GM18867 (cell line): ENCODE measurements at regions not wholly inside any gene's neighbourhood (a gene's known extent, or its start where the extent isn't known, plus 50 kb on each side); places are given as distances from the start of the nearest gene placed in this dataset.
"Not testable (repeated sequence)": the region's sequence is repeated elsewhere in the genome, so short reads cannot be mapped to it uniquely, and the experiment has no call there.

Source experiments
- ATAC-seq: cut with Tn5 transposase; IDR thresholded peaks from one replicate; pipeline ENCODE4 v1.9.1; 2021; ENCODE audit warnings: mild to moderate bottlenecking, moderate library complexity; ENCODE audit not compliant: unreplicated experiment

DNA sequence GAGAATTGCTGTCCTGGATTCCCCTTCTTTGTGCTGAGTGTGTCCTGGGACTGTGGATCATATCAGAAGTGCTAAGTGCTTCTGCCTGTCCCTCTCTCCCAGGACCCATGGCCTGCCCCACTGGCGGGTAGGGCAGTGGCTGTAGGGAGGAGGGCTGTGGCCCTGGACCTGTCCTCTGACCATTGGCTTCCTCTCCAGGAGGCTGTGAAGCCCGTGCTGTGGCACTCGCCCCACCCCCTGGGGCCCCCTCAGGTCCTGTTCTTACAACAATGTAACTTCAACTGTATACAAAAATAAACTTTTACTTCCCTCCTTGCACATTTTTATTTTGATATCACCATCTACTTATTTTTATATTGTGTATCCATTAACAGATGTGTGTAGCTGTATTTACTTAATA lies 743.8 kb upstream of the CDH8 start:
- not testable (repeated sequence) for ATAC-seq

DNA sequence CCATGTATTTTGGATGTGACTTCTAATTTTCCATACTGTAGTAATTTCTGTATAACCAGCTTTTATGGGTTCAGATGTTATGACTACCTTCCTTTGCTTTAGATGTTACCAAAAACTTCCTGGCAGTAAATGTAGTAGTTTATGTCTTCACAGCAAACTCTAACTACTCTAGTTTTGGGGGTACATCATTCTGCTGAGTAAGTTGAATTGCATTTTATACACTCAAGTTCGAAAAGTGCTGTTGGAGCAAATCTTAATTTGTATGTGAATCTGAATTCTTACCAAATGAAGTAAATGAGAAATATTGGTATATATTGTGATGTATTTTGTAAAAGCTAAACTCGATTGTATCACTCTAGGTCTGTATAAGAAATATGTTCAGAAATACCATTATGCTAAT lies 728.3 kb upstream of the CDH8 start:
- no peak for ATAC-seq

DNA sequence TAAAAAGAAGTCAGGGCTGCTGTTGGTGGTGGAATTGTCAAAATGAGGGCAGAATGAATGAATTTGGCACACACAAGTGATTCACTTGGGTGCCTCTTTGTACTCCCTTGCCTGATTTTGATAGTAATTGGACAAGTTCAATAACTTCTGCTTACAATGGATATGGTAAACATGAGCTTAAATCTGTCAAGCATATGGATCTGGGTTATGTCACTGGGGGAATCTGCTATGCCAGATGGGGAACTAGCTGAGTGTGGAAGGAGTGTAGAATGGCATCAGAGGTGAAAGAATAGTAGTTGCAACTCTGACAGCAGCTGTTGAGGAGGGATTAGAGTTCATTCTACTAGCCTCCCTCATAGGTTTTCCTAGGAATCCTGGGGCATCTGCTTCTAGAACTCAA lies 724.2 kb upstream of the CDH8 start:
- ATAC-seq = no peak

DNA sequence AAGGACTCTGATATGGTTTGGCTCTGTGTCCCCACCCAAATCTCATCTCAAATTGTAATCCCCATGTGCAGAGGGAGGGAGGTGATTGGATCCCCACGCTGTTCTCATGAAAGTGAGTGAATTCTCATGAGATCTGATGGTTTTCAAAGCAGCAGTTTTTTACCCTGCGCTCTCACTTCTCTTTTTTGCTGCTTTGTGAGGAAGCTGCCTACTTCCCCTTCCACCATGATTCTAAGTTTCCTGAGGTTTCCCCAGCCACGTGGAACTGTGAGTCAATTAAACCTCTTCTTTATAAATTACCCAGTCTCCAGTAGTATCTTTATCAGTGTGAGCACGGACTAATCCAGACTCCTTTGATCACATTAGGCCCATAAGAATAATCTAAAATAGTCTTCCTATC lies 719.7 kb upstream of the CDH8 start:
- ATAC-seq = no peak

DNA sequence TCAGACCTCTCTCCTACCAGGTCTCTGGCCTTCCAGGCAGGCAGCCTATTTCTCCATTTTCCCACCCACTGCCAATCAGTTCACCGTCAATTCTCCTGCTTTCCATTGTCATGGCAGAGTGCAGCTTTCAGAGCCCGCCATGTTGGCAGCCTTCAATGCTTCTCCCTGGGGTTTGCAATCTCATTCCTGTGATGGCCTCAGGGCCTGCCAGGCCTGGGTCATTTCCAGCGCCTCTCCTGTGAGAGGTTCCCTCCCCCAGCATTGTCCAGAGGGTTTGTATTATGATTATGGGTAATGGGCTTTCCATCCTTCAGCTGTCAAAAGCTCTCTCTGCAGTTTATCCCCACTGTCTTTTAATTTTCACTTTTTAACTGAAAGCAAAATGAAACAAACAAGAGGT lies 716.6 kb upstream of the CDH8 start:
- ATAC-seq = no peak

DNA sequence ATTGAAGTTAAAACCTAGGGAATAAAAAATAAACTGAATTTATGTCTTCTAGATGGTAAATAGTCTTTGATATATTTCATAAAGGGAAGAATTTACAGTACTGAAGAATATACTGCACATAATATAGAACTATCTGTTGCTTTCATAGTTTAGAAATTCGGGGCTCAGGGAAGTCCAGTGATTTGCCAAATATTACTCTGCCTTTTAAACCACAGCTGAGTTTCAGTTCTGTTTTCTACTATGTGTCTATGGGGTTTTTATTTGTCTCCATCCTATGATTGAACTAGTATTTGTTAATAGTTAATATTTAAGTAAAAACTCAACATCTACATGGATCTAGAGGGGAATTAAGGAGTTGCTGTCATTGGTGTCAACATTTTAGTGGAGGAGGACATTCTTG lies 715.0 kb upstream of the CDH8 start:
- peak; percentile 58 for ATAC-seq

DNA sequence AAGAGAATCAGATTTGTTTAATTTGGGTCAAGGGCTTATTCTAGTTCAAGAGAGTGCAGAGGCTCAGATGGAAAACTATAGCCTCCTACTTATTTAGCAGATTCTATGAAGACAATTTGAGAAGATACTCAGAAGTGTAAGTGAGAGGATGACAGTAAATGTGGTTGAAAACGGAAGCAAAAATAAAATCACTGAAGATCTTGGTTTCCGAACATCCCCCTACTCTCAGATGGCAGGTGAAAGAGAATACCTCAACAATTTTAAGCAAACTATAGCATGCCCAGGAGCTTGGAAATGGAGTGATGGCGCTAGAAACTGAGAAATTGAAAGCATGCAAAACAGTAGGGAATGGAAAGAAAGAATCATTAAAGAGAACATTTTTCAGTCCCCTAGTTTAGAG lies 705.5 kb upstream of the CDH8 start:
- no peak for ATAC-seq

DNA sequence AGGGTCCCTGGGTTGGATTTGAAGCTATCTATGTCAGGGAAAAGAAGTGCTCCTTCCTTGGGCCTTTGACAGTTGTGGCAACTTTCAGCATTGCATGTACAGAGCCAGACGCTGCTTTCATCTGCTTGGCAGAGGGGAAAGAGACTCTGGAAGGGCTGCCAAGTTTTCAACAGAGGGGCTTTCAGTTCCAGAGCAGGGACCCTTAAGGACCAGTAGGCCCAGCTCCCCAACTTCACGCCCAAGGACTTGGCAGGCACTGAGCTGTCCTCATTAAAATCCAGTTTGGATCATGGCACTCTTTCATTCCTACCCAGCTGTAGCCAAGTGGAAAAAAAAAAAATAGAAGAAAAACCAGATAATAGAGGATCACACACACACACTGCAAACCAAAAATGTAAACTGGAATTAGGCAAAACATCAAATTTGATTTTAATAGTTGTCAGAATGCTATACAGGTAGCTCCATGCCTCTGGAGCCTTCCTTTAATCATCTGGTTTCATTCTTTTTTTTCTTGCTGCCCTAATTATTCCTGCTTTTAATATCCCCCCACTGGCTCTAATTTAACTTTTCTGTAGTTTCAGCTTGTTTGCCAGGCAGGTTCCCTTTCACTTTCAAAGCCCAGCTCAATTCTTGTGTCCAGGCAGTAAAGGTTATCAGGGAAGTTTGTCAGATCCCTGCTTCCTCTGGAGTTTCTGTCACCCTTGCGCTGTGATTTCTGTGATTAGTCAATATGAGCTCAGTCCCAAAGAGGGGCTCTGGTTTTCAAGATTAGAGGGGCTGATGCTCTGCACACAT lies 702.6 kb upstream of the CDH8 start:
- ATAC-seq = no peak

DNA sequence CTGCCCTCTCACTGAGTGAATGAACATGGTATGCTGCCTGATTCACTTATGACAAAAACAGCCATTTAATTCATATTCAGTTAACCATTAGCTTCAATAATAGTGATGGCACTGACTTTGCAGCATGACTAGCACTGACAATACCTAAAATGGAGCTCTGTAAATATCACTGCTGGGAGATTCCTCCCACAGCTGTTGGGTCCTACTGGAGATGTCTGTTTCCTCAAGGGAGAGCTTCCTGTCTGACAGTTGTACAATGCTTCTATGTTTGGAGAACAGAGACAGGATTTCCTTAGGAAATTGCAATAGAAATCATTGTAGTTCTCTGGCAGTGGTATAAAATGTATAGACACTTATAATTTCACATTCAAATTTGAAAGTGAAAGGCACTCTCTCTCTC lies 695.9 kb upstream of the CDH8 start:
- ATAC-seq = no peak

DNA sequence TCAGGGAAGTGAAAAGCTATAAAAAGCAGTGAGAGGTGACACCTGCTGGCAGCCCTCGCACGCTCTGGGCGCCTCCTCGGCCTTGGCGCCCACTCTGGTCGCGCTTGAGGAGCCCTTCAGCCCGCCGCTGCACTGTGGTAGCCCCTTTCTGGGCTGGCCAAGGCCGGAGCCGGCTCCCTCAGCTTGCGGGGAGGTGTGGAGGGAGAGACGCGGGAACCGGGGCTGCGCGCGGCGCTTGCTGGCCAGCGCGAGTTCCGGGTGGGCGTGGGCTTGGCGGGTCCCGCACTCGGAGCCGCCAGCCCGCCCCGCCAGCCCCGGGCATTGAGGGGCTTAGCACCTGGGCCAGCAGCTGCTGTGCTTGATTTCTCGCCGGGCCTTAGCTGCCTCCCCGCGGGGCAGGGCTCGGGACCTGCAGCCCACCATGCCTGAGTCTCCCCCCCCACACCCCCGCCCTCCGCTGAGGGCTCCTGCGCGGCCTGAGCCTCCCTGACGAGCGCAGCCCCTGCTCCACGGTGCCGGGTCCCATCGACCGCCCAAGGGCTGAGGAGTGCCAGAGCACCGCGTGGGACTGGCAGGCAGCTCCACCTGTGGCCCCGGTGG lies 688.5 kb upstream of the CDH8 start:
- not testable (repeated sequence) for ATAC-seq

DNA sequence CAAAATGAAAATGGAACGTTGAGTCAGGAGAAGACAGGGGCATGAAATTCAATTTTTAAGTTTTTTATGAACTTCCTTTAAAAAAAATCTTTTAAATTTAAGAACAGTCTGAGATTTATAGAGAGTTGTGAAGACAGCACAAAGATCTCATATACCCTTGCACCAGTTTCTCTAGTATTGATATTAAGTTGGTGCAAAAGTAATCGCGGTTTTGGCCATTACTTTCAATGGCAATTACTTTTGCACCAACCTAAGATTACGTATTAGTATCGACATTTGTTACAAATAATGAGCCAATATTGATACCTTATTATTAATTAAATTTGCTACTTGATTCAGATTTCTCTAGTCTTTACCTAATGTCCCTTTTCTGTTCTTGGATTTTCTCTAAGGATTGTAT lies 684.4 kb upstream of the CDH8 start:
- no peak for ATAC-seq

DNA sequence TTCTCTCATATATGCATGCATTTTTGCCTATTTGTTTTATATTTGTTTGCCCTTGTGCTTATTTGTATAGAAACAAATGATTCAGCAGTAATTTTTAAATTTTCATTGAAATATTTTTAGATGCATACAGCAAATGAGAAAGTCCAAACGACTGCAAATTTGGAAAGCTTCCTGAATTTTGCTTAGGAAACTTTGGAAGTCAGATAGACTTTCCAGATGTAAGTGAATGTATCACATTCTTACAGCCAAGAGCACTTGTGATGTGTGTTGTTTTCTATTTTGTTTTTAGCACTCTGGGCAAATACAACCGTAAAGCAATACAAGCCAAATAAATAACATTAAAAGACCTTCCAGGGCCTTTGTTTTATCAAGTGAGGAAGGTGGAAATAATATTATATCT lies 680.8 kb upstream of the CDH8 start:
- no peak for ATAC-seq

DNA sequence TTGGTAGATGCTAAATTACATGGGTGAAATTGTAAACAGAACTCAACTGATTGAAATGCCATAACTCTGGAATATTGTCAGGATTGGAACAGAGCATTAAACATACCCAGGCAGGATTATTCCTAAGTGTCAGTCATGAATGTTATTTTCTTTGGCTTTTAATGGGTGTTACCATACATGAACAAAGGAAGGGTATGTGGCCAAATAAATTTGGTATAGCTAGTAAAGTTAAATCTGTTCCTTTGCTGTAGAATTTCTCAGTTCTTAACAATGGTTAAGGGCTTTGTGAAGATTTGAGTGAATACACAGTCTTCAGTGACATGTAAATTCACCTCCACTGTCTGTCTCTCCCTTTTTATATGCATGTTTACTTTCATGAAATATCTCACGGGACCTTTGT lies 679.5 kb upstream of the CDH8 start:
- ATAC-seq = no peak

DNA sequence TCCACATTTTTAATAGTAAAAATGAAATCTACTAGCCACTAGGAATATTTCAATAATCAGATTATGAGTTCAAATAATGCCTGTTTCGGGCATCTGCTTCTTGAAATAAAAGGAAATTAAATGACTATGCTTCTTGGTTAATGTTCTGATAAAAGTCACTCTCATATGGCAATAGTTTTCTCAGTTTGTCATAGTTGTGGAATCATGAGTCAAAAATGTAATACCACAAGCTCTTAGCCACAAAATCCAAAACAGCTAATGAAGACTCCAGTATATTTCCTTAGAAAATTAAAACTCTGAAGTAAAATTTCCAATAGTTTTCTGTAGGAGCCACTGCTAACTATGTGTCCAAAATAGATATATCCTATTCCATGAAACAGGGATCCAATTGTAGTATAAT lies 676.3 kb upstream of the CDH8 start:
- ATAC-seq = no peak

DNA sequence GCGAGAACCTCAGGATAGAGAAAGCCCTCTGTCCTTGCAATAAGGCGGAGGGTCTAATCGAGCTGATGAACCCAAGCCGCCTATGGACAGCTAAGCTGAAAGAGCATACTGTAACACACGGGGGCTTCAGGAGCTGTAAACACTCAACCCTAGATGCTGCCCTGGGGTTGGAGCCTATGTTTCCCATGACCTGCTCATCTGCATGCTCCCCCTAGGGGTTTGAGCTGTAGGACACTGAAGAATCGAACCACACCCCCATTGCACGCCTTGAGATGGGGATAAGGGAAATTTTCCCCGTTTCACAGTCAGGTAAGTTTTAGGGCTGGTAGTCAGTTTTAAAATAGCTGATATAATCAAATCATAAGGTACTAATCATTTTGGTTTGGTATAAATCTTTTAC lies 675.6 kb upstream of the CDH8 start:
- ATAC-seq = no peak

DNA sequence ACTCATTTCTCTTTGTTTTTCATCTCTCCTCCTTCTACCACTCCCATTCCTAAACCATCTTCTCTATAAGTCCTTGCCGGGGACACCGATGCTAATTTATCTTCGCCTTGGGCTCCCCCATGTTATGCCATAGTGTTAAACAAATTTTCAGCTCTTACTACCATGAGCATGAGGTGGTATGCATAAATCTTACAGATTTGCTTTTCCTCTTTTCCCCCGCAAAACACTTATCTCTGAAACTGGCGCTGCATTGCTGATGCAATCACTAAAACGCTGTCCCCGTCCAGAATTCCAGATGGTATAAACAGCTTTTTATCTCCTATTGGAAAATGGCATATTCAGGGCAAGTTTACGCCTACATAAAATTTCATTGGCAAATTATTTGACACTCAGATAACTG lies 673.6 kb upstream of the CDH8 start:
- ATAC-seq = no peak

DNA sequence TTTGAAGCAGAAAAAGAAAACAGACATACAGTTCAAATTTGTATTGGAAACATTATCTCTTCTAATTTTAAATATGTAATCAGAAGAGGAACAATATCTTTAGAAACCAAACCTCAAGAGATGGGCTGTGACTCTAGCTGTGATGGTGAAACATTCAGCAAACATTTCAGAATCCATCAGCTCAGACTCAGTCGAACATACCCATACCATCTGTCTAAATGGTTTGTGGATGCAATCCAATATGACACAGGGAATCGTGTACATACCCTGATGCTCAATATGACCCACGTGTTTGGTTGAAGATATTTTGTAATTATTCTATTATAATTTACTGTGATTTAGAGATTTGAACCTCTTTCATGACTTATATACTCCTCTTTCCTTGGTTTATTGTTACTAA lies 665.2 kb upstream of the CDH8 start:
- ATAC-seq = no peak

DNA sequence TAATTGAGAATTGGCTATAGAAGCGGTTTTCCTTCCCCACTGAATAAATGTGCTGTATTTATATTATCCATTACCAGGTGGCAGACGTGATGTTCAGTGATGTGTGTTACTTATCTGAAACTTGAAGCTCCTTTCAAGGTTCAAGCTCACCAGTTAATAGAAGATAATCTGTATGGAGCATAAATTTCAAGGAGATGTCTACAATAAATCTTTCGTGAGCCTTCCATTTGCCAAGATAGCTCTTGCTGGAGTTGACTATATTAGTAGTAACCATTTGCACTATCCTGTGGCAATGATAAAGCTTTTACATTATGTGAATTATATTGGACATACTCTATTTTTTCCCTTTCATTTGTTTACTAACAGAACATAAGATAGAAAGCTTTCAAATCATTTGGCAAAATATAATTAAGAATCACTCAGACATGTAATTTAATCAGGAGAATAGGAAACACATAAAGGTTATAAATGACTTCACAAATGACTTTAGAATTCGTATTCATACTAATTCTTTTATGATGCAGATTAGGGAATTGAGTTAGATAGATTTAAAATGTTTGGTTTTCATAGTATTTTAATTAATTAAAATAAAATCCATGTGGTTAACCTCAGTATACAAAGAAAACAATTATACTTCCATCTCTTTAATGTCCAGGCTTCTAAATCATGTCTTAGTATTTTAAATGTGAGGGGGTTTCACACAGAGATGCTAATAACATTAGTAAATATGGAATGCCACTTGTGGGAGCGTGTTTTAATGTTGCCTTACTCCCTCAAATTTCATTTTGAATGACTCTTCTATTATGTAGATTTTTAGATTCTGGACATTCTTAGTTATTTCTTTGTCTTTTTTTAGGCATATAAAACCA lies 664.4 kb upstream of the CDH8 start:
- ATAC-seq = no peak

DNA sequence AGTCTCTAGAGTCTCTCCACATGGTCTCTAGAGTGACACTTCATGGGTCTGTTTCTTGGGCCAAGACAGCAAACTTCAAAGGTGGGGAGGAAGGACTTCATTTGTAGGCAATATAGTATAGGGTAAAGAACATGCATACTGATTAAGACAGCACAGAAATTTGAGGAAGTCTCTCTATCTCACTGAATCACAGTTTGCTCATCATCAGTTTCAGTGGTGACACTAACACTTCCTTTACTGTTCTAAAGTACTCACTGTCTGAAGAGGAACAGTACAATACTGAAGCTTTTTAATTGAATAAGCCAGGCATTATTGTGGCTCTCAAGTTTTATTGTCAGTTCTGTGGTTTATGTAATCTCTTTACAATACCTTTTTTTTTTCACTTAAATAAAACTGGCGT lies 656.4 kb upstream of the CDH8 start:
- ATAC-seq = peak; percentile 98

DNA sequence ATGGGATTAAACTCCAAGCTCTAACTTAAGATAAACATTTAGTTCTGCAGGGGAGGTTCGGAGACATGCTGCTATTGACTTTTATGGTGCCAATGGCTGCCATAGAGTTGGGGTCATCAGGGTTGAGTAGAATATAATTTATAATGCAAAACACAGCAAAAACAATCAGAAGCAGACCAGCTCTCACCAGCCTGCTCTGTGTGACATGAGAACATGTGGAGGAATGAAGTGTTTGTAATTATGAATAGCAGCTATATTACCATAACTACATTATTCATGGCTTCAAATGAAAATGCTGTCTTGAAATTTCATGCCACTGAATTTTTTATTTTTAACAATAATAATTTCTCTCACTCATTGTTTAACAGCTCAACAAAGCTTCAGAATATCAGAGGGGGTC lies 645.6 kb upstream of the CDH8 start:
- ATAC-seq = no peak

DNA sequence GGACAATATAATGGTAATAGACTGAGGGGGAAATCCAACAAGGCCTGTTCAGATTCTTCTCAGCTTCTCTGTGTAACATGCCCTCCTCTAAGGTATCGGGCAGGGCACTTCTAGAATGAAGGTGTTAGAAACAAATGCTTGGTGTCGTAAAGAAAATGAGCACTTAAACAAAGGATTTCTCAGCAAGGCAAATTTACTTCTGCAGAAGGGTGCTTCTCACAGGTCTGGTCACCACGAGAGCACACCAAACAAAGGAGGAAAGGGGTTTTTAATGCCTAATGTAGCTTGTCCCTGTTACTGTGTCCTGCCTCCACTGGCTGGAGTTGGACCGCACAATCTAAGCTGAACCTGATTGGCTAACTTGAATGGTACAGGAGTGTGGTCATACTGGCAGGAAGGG lies 642.6 kb upstream of the CDH8 start:
- ATAC-seq = no peak

DNA sequence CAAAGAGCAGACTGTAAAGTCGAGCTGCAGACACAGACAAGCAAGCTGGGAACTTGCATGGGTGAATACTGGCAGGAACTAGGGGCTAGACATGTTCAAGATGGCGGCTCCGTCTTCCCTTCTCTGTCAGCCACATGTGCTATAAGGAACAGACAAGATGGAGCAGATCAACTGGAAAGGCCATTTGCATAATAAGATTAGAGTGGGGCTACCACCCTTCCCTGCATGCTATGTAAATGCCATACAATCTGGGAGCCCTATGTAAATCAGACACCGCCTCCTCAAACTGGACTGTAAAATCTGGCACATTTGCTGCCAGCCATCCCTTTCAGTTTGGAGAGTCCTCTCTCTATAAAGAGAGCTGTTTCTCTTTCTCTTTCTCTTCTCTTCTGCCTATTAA lies 640.1 kb upstream of the CDH8 start:
- no peak for ATAC-seq
